ENCODE measurements at regions not wholly inside any gene's neighbourhood (a gene's known extent, or its start where the extent isn't known, plus 50 kb on each side); places are given as distances from the start of the nearest gene placed in this dataset.
"Not testable (repeated sequence)": the region's sequence is repeated elsewhere in the genome, so short reads cannot be mapped to it uniquely, and the experiment has no call there.

DNA sequence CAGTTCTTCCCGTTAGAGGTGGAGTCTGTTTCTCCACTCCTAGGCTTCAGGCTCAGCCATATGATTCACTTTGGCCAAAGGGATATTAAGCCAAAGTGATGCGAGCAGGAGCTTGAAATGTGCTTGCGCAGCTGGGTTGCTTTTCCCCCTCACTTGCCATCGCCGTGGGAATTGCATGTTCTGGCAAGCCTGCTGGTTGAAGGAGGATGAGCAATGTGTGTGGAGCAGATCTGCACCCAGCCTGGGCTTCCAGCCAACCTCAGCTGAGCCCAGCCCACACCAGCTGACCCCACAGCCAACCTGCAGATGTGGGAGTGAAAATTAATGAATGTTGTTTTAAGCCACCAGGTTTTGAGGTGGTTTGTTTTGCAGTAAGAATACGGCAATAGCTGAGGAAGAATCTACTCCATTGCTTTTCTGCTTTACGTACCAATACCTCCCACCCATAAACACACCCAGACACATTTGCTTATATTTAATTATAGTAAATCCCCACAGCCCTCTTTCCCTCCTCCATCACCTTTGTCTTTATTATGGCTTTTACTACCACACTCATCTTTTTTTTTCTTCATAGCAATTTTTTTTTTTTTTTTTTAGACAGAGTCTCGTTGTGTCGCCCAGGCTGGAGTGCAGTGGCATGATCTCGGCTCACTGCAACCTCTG lies 132.8 kb upstream of the FUNDC1 start:
- DNase-seq (ENCODE audit: low read depth): peak; percentile 92

DNA sequence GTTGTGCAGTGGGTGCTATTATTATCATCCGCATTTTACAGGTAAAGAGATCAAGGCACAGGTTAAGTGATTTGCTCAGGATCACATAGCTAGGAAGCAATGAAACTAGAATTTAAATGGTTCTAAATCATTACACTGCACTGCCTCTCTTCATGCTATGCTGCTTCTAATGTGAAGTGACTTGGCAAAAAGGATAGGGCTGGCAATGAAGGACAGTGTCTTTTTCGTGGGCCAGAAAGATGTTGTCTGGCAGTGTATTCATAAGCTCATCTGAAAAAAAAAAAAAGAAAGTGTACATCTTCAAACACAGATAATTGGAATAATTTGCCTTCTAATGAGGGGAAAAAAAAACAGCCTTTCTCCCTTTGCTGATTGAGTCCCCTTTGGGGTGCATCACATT lies 132.2 kb upstream of the FUNDC1 start:
- DNase-seq (ENCODE audit: low read depth): no peak

DNA sequence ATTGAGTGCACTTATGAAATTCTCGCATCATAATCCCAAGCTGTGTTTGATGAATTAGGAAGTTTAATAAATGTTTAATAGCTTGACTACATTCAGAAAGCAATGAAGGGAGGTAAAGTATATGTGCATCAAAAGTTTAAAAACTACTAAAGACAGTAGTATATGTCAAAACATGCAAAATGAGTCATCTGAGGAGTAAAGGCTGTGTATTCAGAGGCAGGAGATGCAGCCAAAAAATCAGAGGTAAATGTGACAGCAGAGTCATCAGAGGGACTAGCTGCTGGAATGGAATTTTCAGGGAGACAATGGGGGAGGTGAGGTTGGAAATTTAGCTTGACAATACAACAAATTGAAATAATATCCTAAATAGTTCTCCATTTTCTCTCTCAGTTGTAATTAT lies 127.0 kb upstream of the FUNDC1 start:
- no peak for DNase-seq (ENCODE audit: low read depth)

DNA sequence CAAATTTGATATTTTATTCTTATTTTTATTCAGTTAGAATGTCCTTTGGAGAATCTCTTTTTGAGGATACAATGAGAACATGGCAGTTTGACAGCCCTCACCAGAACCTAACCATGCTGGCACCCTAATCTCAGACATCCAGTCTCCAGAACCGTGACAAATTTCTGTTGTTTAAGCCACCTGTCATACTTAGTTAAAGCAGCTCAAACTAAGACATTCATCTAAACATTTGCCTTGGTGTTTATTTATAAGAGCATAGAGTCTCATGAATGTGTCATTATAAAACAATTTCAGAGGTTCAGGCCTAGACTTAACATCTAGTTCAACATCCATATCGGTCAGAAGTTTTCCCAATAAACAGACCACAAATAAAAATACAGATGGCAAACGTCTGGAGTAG lies 125.1 kb upstream of the FUNDC1 start:
- no peak for DNase-seq (ENCODE audit: low read depth)

DNA sequence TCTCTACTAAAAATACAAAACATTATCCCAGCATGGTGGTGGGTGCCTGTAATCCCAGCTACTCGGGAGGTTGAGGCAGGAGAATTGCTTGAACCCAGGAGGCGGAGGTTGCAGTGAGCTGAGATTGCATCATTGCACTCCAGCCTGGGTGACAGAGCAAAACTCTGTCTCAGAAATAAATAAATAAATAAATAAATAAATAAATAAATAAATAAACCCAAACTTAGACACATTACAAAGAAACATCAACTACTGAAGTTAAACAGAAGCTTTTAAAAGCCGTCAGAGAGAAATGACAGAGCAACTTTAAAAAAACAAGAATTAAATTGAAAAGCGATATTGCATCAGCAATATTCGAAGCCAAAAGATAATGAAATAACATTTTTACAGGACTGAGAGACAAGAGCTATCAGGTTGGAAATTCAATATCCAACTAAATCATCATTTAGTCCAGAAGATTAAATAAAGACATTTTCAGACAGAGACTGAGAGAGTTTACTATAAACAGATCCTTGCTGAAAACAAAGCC lies 115.1 kb upstream of the FUNDC1 start:
- DNase-seq (ENCODE audit: low read depth): not testable (repeated sequence)

DNA sequence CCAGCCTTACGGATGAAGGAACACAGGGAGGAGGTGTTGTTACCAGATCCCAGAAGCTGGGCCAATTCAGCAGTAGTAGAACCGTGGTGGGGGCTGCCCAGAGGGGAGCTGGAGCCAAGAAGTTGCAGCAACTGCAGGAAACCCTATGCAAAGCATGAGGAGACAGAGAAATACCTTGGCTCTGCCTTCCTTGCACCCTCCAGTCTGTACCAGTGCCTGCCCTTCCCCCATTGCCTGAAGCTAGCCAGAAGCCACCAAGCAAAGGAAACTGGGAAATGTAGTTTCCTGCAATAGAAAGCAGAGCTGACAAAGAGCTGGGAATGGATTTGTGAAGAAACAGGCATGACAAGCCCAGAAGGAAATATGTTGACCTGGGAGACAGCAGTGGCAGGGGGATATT lies 108.7 kb upstream of the FUNDC1 start:
- peak; percentile 18 for DNase-seq (ENCODE audit: low read depth)

DNA sequence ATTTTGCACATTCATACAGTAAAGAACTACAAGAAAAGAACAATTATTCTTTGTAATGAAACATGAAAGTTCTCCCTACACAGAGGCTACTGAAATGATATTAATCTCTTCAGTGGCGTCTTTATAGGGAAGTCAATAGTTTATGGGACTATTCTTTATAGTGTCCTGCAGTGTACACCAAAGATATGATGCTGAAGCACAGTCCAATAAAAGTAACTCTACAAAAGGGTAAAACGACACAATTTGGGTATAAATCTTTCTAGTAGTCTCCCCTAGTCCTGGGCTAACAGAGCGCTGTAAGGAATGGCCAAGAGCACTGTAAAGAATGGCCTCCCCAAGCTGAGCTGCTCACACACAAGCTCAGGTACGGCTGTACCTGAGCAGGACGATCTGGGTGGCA lies 101.1 kb upstream of the FUNDC1 start:
- DNase-seq (ENCODE audit: low read depth): no peak

DNA sequence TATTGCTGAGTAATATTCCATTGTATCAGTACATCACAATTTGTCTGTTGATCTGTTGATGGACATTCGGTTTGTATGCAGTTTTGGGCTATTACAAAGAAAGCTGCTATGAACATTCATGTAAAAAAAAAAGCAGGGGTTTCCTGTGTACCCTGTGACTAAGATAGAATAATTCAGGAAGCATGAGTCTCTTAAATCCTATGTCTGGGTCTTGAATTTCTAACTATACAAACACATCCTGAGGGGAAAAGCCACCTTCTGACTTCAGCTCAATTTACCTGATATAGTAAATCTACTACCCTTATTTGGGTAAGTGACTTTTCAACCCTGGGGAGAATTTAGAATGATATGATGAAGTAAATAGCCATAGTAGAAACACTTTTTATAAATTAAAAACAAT lies 94.6 kb upstream of the FUNDC1 start:
- DNase-seq (ENCODE audit: low read depth): no peak

DNA sequence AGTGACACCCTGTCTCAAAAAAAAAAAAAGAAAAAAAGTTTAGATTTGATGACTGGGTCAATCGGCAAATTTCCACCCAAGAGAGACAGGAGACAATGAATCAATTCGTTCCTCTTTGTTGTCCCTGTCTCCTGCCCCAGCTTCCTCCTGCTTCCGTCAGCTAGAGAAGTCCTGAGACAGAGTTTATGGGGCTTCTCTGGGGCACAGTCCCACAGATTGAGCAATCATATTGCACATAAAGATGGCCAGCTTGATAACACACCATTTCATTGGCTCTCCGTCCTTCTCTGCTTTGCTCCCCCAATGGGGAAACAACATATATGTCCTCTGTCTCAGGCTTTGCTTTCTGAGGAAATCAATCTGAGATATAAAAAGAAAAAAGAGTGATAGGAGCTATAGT lies 78.4 kb upstream of the FUNDC1 start:
- no peak for DNase-seq (ENCODE audit: low read depth)

DNA sequence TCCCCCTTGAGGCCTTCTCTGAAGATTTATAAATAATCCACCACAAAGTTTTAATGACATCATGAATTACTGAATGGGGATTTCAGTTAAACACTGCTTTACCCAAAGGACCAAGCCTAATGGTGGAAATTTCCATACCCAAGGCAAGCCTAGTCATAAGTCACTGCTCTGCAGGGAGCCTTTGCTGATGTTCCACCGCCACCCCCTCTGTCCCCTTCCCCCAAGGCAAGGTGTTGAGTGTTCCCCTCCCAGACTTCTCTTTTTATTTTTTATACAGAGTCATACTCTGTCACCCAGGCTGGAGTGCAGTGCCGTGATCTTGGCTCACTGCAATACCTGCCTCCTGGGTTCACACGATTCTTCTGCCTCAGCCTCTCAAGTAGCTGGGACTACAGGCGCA lies 76.4 kb upstream of the FUNDC1 start:
- no peak for DNase-seq (ENCODE audit: low read depth)

DNA sequence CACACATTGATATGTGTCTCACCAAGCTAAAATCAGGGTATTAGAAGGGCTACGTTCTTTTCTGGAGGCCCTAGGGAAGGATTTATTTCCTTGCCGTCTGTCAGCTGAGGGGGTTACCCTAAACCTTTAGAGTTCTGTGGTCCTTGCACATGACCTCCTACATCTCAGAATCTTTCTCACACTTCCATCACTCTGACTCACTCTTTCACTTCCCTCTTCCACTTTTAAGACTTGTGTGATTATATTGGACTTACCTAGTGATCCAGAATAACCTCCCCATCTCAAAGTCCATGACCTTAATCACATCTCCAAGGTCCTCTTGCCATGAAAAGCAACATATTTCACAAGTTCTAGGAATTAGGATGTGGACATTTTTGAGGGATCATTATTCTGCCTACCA lies 53.6 kb upstream of the FUNDC1 start:
- no peak for DNase-seq (ENCODE audit: low read depth)
